Panc1 (cell line): ENCODE measurements at regions not wholly inside any gene's neighbourhood (a gene's known extent, or its start where the extent isn't known, plus 50 kb on each side); places are given as distances from the start of the nearest gene placed in this dataset.

Experiments
- ATAC-seq: fragments of 200-7000 bp; cut with Tn5 transposase; 2 replicates; pipeline ENCODE4 v1.9.1; 2020; ENCODE audit warnings: mild to moderate bottlenecking, moderate library complexity
- BruUV-seq: library from RNA; stranded (reverse); fragments of 400-500 nt; replicated peaks from 2 replicates; lab custom pipeline; 2021; lab: Mats Ljungman, UMichigan
- CTCF ChIA-PET: fragments of 300-600 bp; sonication (Branson Sonifier 250); formaldehyde crosslinking; loops from one replicate; lab custom pipeline; 2022; ENCODE audit warnings: antibody characterized with exemption; lab: Charles Lee
- POLR2A ChIA-PET: fragments of 300-600 bp; sonication (Branson Sonifier 250); formaldehyde crosslinking; loops from one replicate; lab custom pipeline; 2022; ENCODE audit warnings: antibody characterized with exemption; lab: Charles Lee
- DNase-seq: peaks from one replicate; pipeline ENCODE4 v3.0.0-alpha.2; 2010; ENCODE audit warnings: low read depth, low spot score
- H3K27ac ChIP-seq: 2 replicates; pipeline ENCODE4 v1.5.1; 2011; ENCODE audit warnings: mild to moderate bottlenecking, low read length, inconsistent platforms
- H3K27me3 ChIP-seq: fragments of 200-500 bp; sonication (Bioruptor generic); 2 replicates; pipeline ENCODE4 v1.6.0; 2014; ENCODE audit warnings: low read length, inconsistent platforms; ENCODE audit not compliant: control insufficient read depth, insufficient read depth
- H3K36me3 ChIP-seq: fragments of 200-500 bp; sonication (Bioruptor generic); 2 replicates; pipeline ENCODE4 v1.5.1; 2014; ENCODE audit warnings: inconsistent platforms, mild to moderate bottlenecking, low read length, moderate library complexity; ENCODE audit not compliant: control insufficient read depth, insufficient read depth
- H3K4me1 ChIP-seq: 2 replicates; pipeline ENCODE4 v1.5.1; 2011; ENCODE audit warnings: inconsistent platforms, mild to moderate bottlenecking, low read length, moderate library complexity; ENCODE audit not compliant: control insufficient read depth, insufficient read depth
- H3K4me3 ChIP-seq, 2 experiments: 2 replicates each; pipeline ENCODE4 v1.5.1; 2011 to 2012; ENCODE audit warnings: low read depth in 2 of 2, low read length in 2 of 2, mild to moderate bottlenecking in 2 of 2, inconsistent platforms in 1 of 2, moderate library complexity in 1 of 2
- H3K9me3 ChIP-seq: fragments of 200-500 bp; sonication (Bioruptor generic); 2 replicates; pipeline ENCODE4 v1.5.1; 2014; ENCODE audit warnings: low read depth, mild to moderate bottlenecking, inconsistent platforms, low read length, moderate library complexity; ENCODE audit not compliant: control insufficient read depth, insufficient read depth
- POLR2AphosphoS5 ChIP-seq: IDR thresholded peaks from 2 replicates; pipeline ENCODE4 v1.6.1; 2012; ENCODE audit warnings: mild to moderate bottlenecking, low read depth, low read length, moderate library complexity
- SIN3A ChIP-seq: IDR thresholded peaks from 2 replicates; pipeline ENCODE4 v1.6.1; 2012; ENCODE audit warnings: low read depth, mild to moderate bottlenecking, low read length, moderate library complexity, borderline replicate concordance; ENCODE audit not compliant: insufficient read depth
- TCF7L2 ChIP-seq: IDR thresholded peaks from 2 replicates; pipeline ENCODE4 v1.6.1; 2011; ENCODE audit warnings: mild to moderate bottlenecking, low read depth, low read length, inconsistent platforms
- in situ Hi-C: cut with HindIII; loops from 2 replicates; pipeline ENCODE4 v1.10.0; 2016; ENCODE audit warnings: low sequenced_read_pairs, low pct_unique_long_range_greater_than_20kb
- intact Hi-C: fragments of 100-400 bp; cut with micrococcal nuclease; formaldehyde crosslinking; loops from one replicate; pipeline ENCODE4 v1.10.0; 2022; ENCODE audit not compliant: unreplicated experiment
- TF ChIP-seq, protein P1 (sequence below), 2 experiments: IDR thresholded peaks; 2 replicates each; pipeline ENCODE4 v1.6.1; 2011 to 2012; ENCODE audit warnings: low read depth in 2 of 2, control low read depth in 1 of 2, low read length in 1 of 2, mild to moderate bottlenecking in 1 of 2, moderate library complexity in 1 of 2; ENCODE audit not compliant: insufficient read depth in 1 of 2
- TF ChIP-seq, protein P2 (sequence below): fragments of 450-650 bp; IDR thresholded peaks from 2 replicates; pipeline ENCODE4 v1.5.1; 2017; ENCODE audit warnings: mild to moderate bottlenecking

DNA sequence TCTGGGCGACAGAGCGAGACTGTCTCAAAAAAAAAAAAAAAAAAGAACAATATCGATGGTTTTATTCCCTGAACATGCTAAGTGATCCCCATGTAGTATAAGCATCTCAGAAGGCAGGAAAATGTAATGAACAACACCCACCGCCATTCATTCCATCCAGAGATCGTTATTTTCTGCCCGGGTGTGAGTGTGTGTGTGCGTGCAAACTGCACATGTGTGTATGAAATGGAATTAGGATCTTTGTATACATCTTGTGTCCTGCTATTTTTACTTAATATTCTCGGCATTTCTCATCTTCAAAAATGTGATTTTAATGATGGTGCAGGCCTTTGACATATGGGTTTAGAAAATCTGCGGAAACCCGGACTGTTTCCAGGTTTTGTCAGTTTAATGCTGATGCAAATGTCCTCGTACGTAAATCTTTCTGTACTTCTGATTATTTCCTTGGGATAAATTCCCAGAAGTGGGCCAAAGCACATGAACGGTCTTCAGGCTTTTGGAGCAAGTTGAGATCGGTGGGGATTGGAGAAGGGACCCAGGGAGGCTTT is 254.8 kb downstream of the SEC14L1 start:
- Histone ChIP-seq H3K36me3 (no peaks in the 10 kb centered on the region), H3K4me1 (peaks cover 73% of the 10 kb centered on the region), H3K27ac (no peak overlapping the region), H3K27me3 (no peaks in the 10 kb centered on the region), H3K4me3 (no peak overlapping the region), H3K9me3 (no peaks in the 10 kb centered on the region)
- POLR2A ChIA-PET, result interaction anchor here (0.6 kb wide), 1 partner anchor 15 kb away, joined by 7 read pairs; no protein-coding TSS in a partner anchor
- in situ Hi-C loops (no loop called here), intact Hi-C loops (loop anchor here (10.0 kb wide), 1 partner anchor 61 kb away; no protein-coding TSS in a partner anchor)
- TF ChIP-seq, protein P1, sequence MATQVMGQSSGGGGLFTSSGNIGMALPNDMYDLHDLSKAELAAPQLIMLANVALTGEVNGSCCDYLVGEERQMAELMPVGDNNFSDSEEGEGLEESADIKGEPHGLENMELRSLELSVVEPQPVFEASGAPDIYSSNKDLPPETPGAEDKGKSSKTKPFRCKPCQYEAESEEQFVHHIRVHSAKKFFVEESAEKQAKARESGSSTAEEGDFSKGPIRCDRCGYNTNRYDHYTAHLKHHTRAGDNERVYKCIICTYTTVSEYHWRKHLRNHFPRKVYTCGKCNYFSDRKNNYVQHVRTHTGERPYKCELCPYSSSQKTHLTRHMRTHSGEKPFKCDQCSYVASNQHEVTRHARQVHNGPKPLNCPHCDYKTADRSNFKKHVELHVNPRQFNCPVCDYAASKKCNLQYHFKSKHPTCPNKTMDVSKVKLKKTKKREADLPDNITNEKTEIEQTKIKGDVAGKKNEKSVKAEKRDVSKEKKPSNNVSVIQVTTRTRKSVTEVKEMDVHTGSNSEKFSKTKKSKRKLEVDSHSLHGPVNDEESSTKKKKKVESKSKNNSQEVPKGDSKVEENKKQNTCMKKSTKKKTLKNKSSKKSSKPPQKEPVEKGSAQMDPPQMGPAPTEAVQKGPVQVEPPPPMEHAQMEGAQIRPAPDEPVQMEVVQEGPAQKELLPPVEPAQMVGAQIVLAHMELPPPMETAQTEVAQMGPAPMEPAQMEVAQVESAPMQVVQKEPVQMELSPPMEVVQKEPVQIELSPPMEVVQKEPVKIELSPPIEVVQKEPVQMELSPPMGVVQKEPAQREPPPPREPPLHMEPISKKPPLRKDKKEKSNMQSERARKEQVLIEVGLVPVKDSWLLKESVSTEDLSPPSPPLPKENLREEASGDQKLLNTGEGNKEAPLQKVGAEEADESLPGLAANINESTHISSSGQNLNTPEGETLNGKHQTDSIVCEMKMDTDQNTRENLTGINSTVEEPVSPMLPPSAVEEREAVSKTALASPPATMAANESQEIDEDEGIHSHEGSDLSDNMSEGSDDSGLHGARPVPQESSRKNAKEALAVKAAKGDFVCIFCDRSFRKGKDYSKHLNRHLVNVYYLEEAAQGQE (IDR thresholded peaks at IDR 0.05; ENCODE audit: insufficient read depth in 1 of 2, low read depth in 2 of 2, low read length in 1 of 2), result no peak
- TF ChIP-seq SIN3A (no peak), TCF7L2 (no peak), POLR2AphosphoS5 (no peak)
- TF ChIP-seq, protein P2, sequence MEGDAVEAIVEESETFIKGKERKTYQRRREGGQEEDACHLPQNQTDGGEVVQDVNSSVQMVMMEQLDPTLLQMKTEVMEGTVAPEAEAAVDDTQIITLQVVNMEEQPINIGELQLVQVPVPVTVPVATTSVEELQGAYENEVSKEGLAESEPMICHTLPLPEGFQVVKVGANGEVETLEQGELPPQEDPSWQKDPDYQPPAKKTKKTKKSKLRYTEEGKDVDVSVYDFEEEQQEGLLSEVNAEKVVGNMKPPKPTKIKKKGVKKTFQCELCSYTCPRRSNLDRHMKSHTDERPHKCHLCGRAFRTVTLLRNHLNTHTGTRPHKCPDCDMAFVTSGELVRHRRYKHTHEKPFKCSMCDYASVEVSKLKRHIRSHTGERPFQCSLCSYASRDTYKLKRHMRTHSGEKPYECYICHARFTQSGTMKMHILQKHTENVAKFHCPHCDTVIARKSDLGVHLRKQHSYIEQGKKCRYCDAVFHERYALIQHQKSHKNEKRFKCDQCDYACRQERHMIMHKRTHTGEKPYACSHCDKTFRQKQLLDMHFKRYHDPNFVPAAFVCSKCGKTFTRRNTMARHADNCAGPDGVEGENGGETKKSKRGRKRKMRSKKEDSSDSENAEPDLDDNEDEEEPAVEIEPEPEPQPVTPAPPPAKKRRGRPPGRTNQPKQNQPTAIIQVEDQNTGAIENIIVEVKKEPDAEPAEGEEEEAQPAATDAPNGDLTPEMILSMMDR, result no peak
- CTCF ChIA-PET, result interaction anchor here (0.6 kb wide), 2 partner anchors 11 to 135 kb away, joined by 3 to 5 read pairs; no protein-coding TSS in a partner anchor
- BruUV-seq, result TSS peak; percentile 65
- DNase-seq (no peak), ATAC-seq (no peak)

DNA sequence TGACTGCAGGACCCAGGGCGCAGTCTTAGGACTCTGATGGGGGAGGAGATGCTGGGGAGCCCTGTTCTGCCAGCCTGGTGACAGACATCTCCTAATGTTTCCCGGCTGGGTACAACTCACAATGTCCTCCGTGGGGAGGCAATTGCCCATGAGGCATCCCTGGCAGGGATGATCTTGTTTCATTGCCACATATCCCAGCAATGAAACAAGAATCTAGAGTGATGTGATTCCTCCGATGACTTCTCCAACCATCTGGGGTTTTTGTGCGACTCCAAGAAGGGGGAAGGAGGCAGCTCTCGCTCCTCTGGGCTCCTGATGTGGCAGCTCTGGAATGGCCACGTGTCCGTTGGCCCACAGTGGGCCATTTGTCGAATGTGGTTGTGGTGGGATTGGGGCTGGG is 255.8 kb downstream of the SEC14L1 start:
- Histone ChIP-seq H3K27ac (no peak overlapping the region), H3K27me3 (no peaks in the 10 kb centered on the region), H3K9me3 (no peaks in the 10 kb centered on the region), H3K4me1 (peaks cover 63% of the 10 kb centered on the region), H3K4me3 (no peak overlapping the region), H3K36me3 (no peaks in the 10 kb centered on the region)
- BruUV-seq, result no TSS peak
- ChIA-PET POLR2A (no interaction called here), CTCF (no interaction called here)
- DNase-seq (no peak), ATAC-seq (no peak)
- in situ Hi-C loops, result no loop called here
- no peak for TF ChIP-seq POLR2AphosphoS5
- TF ChIP-seq, protein P1 (IDR thresholded peaks at IDR 0.05; ENCODE audit: insufficient read depth in 1 of 2, low read depth in 2 of 2, low read length in 1 of 2), result no peak
- TF ChIP-seq, protein P2, result no peak
- no peak for TF ChIP-seq TCF7L2
- TF ChIP-seq SIN3A, result no peak
- intact Hi-C loops, result loop anchor here (10.0 kb wide), 1 partner anchor 62 kb away; no protein-coding TSS in a partner anchor
